Astrocyte of the hippocampus (primary cell): ENCODE measurements at regions not wholly inside any gene's neighbourhood (a gene's known extent, or its start where the extent isn't known, plus 50 kb on each side); places are given as distances from the start of the nearest gene placed in this dataset.
"Not testable (repeated sequence)": the region's sequence is repeated elsewhere in the genome, so short reads cannot be mapped to it uniquely, and the experiment has no call there.

ENCODE experiments used
- DNase-seq: peaks from one replicate; pipeline ENCODE4 v3.0.0; 2011; ENCODE audit warnings: low read depth, low spot score

DNA sequence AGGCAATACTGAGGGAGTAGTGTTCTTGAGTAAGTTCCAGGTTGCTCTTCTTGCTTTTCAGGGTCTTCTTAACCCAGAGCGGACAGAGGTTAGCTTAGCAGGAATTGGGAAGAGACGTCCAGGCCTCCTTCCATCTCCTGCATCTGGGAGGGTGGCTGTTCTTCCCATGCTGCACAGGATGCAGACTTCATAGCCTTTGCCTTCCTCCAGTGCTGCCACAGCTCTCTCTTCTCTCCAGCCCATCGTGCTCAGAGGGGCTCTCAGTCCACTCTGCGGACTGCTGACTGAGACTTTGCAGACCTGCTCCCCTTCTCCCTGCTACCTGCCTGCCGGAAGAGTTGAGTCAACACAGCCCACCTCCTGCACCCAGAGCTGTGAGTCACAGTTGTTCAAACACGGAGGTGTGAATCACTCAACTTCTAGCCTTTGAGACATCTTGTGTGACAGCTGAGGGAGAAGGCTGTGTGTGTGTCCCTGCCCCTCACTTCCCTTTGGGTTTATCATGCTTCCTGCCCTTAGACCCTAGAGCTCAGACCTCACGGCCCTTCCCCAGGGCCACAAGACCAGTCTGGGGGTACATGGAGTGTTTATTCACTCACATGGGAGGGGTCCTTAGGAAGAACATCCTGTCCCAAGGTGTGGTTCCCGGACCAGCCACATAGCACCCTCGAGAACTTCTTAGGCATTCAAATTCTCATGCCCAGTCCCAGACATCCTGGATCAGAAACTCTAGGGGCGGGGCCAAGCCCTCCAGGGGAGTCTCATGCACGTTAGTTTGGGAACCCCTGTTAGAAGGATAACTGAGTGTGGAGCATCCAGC, 158.3 kb upstream of the CACNA1E start:
- DNase-seq: no peak

DNA sequence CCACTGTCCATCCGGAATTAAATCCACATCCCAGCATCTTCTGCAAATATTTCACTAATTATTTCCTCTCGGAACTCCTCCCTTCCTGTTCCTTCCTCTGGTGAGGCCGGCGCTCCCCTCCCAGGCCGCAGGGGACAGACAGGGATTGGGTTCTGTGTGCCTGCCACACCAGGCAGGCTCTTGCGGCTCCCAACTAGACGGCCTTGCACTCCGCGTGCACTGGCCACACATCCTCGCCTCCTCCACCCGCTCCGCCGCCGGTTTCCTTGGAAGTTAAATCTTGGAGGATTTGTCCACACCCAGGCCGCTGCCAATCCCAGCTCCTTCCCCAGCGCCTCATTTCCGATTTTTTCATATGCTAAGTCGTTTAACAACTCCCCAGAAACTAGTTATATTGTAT, 157.6 kb upstream of the CACNA1E start:
- not testable (repeated sequence) for DNase-seq

DNA sequence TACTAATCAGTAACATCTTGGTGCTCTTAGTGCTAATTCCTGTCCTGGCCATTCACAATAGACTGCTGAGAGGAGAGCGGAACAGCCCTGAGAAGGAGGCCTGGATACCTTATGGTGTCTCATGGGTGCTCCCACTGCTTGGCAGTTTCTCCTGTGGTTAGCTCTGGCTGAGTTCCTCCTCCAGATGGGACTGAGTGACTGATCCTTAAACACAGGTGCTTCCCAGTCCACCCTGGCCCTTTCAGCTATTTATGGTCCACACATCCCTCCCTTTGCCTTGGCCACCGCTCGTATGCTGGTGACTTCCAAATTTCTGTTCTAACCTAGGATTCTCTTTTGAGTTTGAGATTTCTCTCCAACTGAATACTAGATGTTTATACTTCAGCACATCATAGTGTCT, 157.0 kb upstream of the CACNA1E start:
- DNase-seq: no peak

DNA sequence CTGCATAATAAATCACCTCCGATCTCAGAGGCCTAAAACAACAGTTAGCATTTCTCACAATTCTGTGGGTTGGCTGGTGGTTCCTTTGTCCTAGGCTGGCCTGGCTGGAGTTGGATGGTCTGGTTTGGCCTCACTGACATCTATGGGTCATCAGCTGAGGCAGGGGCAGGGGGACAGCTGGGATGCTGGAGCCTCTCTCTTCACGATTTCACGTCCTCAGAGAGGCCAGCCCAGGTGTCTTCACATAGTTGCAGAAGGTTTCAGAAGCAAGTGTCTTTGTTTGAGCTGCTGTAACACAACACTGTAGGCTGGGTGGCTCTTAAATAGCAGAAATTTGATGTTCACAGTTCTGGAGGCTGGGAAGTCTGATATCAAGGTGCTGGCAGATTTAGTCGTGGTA, 155.5 kb upstream of the CACNA1E start:
- DNase-seq: no peak

DNA sequence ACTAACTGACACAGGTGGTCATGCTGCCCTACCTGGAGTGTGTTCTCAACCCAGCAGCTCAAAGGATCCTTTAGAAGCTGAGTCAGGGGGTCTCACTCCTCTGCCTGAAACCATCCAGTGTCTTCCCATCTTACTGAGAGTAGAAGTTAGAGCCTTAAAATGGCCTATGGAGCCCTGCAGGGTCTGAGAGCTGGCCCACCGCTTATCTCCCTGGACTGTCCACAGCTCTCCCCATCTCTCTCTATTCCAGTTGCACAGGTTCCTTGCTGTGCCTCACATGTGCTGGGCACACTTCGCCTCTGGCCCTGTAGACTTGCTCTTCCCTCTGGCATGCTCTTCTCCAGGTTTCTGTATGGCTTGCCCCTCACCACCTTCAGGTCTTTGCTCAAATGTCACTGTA, 148.6 kb upstream of the CACNA1E start:
- no peak for DNase-seq

DNA sequence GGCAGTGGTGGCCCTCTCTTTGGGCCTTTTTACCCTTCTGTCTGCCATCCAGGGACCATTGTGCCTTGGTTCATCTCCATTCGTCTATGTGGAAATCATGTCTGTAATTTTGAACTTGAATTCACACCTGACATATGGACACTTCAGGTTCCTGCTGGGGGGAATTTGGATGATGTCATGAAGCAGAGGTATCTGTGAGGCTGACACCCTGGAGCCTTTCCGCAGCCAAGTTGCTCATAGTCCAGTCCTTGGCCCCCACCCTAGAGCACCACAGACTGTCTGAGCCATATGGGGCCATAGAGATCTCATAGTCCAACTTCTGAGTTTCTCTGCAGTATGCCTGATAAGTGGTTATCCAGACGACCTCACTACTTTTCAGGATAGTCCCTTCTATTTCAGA, 147.7 kb upstream of the CACNA1E start:
- no peak for DNase-seq

DNA sequence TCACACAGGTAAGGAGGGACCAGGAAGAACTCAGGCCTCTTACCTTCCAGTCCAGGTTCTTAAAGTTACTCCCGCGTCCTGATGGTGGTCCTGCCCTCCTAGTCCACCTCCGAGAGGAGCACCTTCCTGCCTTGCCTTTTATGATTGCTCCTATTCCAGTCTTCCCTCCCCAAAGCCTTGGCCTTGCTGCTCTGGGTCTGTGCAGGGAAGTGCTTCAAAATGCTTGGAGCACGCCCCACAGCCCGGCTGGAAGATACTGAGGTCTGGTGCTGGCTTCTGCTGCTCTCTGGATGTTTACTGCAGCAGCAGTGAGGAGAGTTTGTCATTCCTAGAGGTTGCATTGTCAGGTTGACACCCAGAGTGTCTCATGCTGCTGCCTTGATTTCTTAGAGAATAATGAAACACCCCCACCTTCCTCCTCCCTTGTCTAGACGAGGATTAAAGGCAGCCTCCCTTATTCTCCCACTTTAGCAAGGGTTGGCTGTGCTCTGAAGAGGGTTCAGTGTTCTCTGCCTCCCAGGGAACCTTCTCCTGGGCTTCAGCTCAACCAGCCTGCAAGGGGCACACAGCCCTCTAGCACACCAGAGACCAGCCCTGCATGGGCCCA, 142.2 kb upstream of the CACNA1E start:
- no peak for DNase-seq

DNA sequence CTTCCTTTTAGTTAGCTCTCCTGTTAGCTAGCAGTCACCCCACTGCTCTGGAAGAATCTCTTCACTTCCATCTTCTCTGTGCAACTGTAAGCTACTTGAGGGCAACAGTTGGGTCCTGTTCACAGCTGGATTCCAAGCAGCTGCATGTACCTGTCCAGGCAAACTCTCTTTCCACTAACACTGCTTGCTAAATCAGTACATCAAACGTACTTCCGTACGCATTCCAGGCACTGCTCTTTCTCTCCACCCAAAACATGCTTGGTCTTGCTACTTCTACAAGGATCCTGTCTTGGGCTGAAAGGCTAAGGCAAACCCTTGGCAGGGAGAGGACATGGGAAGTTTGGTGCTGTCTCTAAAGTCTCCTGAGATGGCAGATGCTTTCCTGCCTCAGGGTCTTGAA, 139.2 kb upstream of the CACNA1E start:
- DNase-seq: no peak

DNA sequence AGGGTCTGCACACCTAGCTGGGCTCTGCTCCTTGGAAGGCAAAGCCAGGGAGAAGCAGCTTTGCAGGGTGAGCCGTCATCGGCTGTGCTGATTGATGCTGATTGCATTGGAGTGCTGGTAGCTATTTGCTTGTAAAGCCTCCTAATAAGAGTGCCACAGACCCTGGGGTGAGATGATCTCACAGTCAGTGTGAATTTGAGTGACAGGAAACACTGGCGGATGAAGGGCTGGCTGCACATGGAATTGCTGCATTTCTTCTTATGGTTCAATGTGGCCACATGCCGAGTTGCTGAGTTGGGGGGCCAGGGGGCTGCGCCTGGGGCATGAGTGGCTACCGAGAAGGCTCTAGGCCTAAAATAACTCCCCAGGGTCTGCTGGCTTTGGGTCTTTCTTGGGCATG, 138.2 kb upstream of the CACNA1E start:
- DNase-seq: no peak

DNA sequence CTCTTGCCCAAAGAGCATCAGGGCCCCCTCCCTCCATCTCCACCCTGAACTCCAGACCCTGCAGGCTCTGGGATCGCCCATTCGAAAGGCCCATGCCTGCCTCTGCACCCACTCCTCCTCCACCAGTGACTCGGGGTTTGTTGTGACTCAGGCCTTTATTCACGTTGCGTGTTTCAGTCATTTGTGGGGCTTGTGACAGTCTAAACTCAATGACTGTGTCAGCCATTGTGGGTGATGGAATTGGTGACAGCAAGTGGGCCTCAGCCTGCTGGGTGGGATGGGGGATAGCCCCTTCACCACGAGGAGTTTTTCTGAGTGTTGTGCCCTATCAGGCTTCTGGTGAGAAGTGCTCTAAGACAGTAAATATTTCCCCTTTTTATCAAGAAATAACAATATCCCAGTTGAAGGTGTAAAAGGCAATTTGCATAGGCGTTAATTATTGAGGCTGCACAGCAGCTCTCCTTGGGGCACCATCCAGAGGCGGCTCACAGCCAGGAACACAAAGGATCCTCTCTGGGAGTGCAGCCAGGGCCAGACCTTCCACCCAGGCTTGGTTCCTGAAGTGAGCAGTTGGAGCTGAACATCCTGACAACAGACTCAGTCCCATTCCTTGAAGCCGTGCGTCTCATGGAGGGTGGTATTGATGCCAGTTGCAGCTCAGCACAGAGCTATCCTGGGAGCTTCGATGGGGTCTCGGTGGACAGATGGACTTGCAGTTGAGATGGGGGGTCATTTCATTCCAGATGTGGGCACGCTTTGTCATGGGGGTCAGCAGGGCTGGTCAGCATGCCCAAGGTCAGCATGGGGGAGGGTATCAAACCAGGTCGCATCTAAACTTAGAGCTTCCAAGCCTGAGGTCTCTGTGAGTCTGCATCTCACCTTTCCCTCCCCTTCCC, 135.6 kb upstream of the CACNA1E start:
- DNase-seq: no peak

DNA sequence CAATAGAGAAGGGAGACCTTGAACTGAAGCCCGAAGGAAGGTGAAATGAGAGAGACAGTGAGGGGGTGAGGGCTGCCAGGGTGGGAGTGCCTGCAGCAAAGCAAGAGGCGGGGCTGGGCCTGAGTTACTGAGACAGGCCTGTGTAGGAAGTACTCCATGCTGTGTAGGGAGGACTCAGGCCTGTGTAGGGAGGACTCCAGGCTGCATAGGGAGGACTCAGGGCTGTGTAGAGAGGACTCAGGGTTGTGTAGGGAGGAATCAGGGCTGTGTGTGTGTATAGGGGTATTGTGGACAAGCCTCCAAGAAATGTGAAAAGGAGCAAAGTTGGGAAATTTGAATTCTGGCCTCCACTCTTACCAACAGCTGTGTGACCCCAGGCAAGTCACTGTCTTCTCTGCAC, 133.8 kb upstream of the CACNA1E start:
- DNase-seq: no peak

DNA sequence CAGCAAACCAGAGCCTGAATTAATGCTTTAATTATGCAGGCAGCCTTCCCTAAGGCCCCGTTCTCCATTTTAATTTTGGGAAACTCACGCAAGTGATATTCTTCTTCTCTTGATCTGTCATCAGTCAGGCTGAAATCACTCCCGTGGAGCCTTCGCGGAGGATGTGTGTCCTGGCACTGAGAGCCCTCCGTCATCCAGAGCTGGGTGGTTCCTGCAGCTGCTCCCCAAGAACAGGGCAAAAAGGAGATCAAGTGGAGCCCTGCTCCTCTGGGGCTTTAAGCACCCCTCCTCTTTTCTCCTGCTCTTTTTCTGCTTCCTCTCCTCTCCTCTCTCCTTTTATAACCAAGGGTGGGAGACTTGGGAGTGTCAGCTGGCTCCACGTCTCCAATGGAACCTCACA, 133.2 kb upstream of the CACNA1E start:
- no peak for DNase-seq

DNA sequence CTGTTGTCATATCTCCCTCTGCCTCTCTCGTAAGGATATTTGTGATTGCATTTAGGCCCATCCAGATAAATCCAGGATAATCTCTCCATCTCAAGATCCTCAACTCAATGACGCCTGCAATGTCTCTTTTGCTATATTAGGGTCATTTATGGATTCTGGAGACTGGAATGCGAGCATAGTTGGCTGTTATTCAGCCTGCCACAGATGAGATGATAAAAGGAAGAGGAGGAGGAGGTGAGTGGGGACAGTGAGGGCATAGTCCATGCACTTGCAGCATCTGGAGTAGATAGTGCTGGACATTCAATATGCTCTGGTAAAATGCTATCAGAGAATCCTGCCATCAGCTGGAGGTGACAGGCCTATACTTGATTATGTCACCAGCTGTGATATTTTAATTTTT, 131.6 kb upstream of the CACNA1E start:
- no peak for DNase-seq

DNA sequence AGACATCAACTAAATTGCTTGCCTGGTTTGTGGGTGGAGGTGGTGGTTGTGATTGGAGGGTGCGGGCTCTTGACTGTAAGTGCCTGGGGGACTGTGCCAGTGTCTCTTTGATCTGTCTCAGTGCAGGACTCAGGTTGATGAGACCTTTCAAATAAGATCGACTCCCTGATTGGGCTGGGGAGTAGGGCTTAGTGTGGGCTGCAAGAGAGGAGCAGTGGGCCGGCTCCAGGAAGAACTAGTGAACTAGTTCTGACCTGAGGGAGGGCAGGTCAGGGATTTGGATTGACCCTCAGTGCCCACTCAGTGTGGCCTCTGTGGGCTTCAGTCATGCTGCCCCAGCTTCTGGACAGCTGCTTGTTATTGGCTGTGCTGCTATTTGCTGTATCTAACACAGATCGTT, 130.6 kb upstream of the CACNA1E start:
- DNase-seq: no peak

DNA sequence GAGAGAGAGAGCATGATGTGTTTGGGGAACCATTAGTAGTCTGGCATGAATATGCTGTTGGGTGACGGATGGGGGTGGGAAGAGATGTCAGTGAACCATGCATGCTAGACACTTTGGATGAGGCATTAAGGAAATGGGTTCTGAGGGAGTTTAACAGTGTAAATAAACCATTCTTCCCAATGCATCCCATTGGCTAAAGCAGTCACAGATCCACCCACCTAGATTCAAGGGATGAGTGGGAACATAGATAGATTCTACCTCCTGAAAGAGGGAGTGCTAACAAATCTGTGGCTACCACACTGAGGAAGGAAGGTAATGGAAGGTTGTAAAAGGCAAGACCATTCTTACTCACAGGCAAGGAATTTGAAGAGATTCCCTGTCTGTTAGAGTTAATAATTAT, 129.8 kb upstream of the CACNA1E start:
- DNase-seq: no peak

DNA sequence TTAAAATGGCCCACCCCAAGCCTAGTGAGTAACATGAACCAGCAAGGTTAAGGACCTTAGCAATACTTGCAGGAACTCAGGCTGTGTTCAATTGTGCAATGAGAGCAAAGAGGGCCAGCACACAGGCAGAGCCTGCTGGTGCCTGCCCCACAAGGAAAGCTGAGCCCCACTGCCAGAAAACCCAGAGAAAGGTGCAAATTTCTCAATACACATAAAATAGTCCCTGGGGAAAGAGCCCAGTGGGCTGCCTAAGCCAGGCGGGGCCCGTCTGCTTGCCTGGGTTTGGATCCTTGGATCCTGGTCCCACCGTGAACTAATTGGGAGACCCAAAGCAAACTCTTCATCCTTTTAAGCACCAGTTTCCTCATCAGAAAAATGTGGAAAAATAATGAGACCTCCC, 128.5 kb upstream of the CACNA1E start:
- no peak for DNase-seq

DNA sequence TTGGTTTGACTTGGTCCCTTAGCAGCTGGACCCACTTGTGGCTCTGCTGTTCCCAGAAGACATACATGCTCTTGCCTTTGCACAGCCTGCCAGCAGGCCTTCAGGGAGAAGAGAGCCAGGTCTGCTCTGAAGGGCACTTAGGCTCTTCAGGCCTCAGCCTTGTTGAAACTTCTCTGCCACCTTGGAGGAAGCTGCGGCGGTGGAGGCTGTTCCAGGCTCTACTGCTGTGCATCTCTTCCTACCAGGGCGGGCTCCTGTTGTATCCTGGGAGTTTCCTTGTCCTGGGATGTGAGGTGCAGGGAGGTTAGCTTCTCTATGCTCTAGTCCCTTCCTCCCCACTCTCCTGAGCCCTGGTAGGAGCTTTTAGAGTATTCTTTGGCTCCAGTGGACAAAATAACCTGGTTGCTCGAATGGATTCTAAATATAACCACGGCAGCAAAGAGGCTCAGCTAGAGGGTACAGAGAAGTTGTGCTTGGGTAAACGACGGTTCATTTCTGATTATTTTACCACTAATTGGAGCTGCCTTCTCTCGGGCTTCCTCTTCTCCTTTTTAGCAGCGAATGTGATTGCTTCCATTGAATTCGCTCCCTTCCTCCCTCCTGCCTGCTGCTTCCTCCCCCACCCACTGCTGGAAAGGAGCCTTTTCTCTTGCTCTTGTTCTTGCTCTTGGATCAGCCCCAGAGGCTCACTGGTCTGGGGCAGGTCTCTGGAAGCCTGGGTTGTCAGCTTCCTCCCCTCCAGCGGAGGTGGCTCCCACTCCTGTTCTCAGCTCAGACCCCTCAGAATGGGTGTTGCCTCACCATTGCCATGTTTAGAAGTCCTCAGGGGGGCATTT, 126.6 kb upstream of the CACNA1E start:
- DNase-seq: no peak

DNA sequence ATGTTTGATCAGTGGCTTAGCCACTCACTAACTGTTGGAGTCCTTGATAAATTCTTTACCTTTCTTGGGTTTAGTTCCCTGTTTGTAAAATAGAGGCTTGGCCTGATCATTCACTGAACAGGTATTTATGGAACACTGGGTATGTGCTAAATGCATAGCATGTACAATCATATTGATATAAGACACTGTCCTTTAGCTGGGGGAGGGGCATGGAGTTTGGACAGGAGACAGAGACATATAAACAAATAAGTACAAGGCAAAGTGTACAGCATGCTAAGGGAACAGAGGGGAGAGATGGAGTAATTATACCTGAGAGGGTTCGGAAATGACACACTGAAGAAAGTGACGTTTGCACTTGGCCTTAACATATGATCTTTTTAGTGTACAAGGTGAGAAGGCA, 124.3 kb upstream of the CACNA1E start:
- no peak for DNase-seq

DNA sequence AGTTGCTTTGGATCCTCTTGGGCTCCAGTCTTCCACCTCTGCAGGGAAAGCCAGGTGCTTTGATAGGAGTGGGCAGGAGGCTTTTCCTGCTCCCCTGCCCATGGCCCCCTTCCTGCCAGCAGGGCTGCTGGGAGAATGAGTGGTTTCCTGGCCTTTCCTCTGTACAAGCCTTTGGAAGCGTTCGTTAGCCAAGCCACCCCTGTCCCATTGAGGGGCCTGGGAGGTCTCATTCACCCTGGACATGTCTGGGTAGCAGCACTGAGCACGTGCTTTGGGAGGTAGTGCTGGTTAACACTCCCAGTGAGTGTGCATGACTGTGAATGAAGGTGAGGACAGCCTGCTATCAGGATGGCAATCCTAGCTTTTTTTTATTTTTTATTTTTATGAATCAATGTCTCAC, 118.5 kb upstream of the CACNA1E start:
- DNase-seq: no peak

DNA sequence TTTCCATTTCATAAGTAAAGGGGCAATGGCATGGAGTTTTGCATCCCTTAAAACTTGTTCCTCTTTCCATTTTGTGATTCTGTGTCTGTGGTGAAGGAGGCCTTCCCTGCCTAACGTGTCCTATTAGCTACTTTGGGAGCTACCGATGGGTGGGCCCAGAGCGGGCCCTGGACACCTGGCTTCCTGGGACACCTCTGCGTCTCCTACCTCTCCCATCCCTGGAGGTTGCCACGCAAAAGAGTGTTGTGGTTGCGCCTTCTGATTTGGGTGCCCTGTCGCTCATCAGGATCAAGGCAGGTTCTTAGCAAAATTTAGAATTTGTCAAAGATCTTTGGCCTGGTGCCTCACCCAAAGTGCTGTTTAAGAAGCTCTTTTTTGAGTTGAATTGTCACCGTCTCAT, 116.4 kb upstream of the CACNA1E start:
- DNase-seq: no peak

DNA sequence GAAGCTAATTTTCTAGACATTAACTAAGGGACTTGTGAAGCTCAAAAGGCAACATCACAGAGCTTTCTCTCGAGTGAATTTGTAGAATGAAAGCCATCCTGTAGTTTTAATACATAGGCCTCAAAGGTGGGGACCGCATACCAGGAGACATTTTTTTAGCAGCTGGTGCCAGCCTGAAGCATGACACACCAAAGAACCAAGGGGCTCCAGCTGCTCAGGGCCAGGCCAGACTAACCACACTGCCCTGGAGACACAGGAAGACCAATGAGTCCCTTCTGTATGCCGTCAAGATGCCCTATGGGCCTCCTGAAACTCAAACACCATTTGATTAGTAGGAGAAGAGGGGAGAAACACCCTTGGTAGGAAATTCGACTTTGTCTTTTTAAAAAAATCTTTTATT, 113.9 kb upstream of the CACNA1E start:
- no peak for DNase-seq

DNA sequence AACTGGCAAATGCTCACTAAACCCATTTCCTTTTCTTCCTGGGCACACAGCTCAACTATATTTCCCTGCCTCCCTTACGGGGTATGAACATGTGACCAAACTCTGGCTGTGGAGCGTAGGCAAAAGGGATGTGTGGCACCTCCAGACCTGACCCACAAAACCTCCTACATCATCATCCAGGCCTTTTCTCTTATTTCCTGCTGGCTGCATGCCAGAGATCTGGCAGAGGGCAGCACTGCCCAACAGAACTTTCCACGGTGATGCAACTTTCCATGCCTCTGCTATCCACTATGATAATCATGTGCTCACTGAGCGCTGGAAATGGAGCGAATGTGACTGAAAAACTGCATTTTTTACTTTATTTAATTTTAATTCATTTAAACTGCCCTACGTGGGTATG, 99.6 kb upstream of the CACNA1E start:
- no peak for DNase-seq
